ENCODE measurements at regions not wholly inside any gene's neighbourhood (a gene's known extent, or its start where the extent isn't known, plus 50 kb on each side); places are given as distances from the start of the nearest gene placed in this dataset.

DNA sequence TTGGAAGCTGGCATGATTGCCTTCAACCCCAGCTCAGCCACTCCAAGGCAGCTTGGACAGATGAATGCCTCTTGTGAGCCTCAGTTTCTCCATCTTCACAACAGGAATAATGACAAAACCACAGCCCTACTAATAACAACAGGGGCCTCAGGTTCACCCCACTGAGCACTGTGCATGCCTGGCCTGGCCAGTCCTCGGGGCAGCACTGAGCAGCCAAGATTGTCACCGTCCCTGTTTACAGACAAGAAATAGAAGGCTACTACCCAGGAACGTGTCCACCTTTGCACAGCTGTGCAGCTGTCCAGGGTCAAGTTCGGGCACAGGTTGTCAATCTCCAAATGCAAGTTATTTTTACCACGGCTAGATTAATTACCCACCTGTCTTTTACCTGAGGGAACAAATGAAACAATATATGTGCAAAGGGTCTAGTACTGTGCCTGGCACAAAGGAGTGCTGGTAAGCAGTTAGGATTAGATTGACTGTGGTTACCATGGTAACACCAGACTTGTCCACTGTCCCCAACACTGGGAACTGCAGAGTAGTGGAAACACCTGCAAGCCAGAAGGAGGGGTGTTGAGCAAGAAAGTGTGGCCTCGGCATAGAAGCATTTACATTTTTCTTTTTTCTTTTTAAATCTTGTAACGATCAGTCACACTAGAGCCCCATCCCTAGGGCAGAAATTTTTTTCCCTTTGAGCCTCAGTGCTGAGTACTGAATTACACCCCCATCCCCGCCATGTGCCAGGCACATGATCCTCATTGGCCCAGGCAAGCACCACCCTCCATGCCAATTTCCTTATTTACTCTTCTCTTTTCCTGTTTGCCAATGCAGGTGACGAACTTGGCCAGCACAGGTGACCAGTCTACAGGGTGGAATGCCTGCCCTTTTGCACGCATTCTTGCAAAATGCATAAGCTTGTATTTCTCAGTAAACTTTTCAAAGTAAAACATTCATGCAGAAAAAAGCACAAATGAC, 66.3 kb upstream of the SLC6A6 start:
- DNase-seq (ENCODE audit: low read depth in 2 of 2), result no peak
- TF ChIP-seq CTCF (IDR thresholded peaks at IDR 0.05; ENCODE audit: low read depth, low read length), result no peak
- H3K4me3 ChIP-seq (replicated peaks in 1 of 2; ENCODE audit: low read depth in 2 of 2, low read length in 2 of 2), result no peak overlapping the region

GRCh38 chr3:14336749-14337598, 65.4 kb upstream of the SLC6A6 start:
- no peak overlapping the region for H3K4me3 ChIP-seq (replicated peaks in 1 of 2; ENCODE audit: low read depth in 2 of 2, low read length in 2 of 2)
- no peak for DNase-seq (ENCODE audit: low read depth in 2 of 2)
- no peak for TF ChIP-seq CTCF (IDR thresholded peaks at IDR 0.05; ENCODE audit: low read depth, low read length)

DNA sequence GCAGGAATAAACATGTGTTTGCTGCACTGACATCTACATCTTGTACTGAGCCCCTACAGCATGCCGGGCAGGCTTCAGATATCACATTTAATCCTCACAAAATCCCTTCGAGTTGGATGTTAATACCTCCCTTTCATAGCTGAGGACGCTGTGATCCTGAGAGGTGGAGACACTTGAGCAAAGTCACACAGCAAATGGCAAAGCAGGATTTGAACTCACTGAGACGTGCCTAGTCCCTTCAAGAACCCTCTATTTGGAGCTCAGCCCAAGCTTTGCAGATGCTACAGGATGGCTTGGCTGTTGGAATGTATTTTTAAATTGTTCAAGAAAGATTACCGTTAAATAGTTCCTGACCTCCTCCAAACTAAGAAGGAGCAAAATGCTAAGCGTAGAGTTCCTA, 64.6 kb upstream of the SLC6A6 start:
- TF ChIP-seq CTCF (IDR thresholded peaks at IDR 0.05; ENCODE audit: low read depth, low read length), result no peak
- H3K4me3 ChIP-seq (replicated peaks in 1 of 2; ENCODE audit: low read depth in 2 of 2, low read length in 2 of 2), result no peak overlapping the region
- DNase-seq (ENCODE audit: low read depth in 2 of 2), result no peak

- TF ChIP-seq CTCF (IDR thresholded peaks at IDR 0.05; ENCODE audit: low read depth, low read length), result no peak
- H3K4me3 ChIP-seq (replicated peaks in 1 of 2; ENCODE audit: low read depth in 2 of 2, low read length in 2 of 2), result no peak overlapping the region
- no peak for DNase-seq (ENCODE audit: low read depth in 2 of 2)
Observed at GRCh38 chr3:14338242-14338641, 64.2 kb upstream of the SLC6A6 start.

- DNase-seq (ENCODE audit: low read depth in 2 of 2), result no peak
- H3K4me3 ChIP-seq (replicated peaks in 1 of 2; ENCODE audit: low read depth in 2 of 2, low read length in 2 of 2), result no peak overlapping the region
- TF ChIP-seq CTCF (IDR thresholded peaks at IDR 0.05; ENCODE audit: low read depth, low read length), result no peak
Observed at GRCh38 chr3:14338898-14339458, 63.4 kb upstream of the SLC6A6 start.

GRCh38 chr3:14340960-14341708, 61.3 kb upstream of the SLC6A6 start:
- DNase-seq (ENCODE audit: low read depth in 2 of 2), result peak in 1 of 2 donors; percentile 80

More at GRCh38 chr3:14340960-14341708, 61.3 kb upstream of the SLC6A6 start:
- no peak for TF ChIP-seq CTCF (IDR thresholded peaks at IDR 0.05; ENCODE audit: low read depth, low read length)
- no peak overlapping the region for H3K4me3 ChIP-seq (replicated peaks in 1 of 2; ENCODE audit: low read depth in 2 of 2, low read length in 2 of 2)

All from cardiac fibroblast (primary cell).